ENCODE measurements at regions not wholly inside any gene's neighbourhood (a gene's known extent, or its start where the extent isn't known, plus 50 kb on each side); places are given as distances from the start of the nearest gene placed in this dataset.

- no peak for TF ChIP-seq CTCF (conservative IDR thresholded peaks at IDR 0.05 in 1 of 2, IDR thresholded peaks at IDR 0.05 in 1 of 2; ENCODE audit: extremely low read depth in 1 of 2, insufficient read depth in 1 of 2, low read depth in 1 of 2, low read length in 2 of 2)
- TF ChIP-seq EZH2 (IDR thresholded peaks at IDR 0.05; ENCODE audit: borderline replicate concordance, low read length): no peak
Measured at GRCh38 chr1:199218533-199218932, 579.7 kb downstream of the PTPRC start.
